Right ventricle myocardium inferior (tissue), 1 donor: ENCODE measurements at regions not wholly inside any gene's neighbourhood (a gene's known extent, or its start where the extent isn't known, plus 50 kb on each side); places are given as distances from the start of the nearest gene placed in this dataset.

ENCODE experiments used
- ATAC-seq: fragments of 200-7000 bp; cut with Tn5 transposase; one replicate; pipeline ENCODE4 v1.9.1; 2020; ENCODE audit warnings: mild to moderate bottlenecking, moderate library complexity
- DNase-seq: peaks from one replicate; pipeline ENCODE4 v3.0.0; 2021; ENCODE audit errors: missing footprints
- intact Hi-C: fragments of 100-400 bp; cut with DNase I; formaldehyde crosslinking; loops from one replicate; pipeline ENCODE4 v1.11.0; 2022
- donor health status: DM: no; HTN: yes; CAD: no; lungs with severe emphysema.

- intact Hi-C loops, result no loop called here
- no peak for DNase-seq
- ATAC-seq, result peak; percentile 58
Measured at GRCh38 chr6:117206522-117206921, 58.8 kb upstream of the VGLL2 start.

DNA sequence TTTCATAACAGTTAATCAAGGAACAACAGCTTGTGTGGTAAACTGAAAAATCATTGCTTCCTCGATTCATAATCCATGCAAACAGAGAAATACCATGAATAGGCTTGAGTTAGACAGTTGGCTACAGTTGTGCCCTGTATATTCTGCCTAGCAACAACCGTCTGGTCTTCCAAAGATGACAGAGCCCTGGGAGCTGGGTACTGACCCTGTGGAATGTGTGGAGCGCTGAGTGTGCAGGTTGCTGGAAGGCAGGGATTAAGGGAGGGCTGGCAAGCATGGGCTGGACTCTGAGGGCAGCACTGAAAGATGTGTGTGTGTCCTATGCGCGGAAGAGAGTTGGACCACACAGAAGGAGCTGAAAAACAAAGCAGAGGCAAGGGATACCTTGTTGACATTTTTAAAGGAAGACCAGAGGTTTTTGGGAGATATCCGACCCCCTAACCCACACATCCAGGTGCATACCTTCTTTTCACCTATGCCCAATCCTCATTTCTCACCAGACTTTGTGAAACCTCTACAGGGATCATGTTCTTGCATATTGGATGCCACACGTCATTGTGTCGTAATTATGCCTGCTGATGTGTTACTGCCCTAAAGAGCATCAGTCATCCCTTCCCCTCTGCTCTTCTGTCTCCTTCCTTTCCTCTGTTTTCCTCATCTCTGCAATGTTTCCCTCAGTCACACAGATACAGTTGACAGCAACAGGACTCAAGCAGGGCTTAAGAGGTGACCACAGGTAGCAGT is 58.2 kb upstream of the VGLL2 start:
- ATAC-seq, result peak; percentile 94
- intact Hi-C loops, result no loop called here
- no peak for DNase-seq

- no peak for DNase-seq
- intact Hi-C loops, result no loop called here
Measured at GRCh38 chr6:117210279-117210678, 55.1 kb upstream of the VGLL2 start.

DNA sequence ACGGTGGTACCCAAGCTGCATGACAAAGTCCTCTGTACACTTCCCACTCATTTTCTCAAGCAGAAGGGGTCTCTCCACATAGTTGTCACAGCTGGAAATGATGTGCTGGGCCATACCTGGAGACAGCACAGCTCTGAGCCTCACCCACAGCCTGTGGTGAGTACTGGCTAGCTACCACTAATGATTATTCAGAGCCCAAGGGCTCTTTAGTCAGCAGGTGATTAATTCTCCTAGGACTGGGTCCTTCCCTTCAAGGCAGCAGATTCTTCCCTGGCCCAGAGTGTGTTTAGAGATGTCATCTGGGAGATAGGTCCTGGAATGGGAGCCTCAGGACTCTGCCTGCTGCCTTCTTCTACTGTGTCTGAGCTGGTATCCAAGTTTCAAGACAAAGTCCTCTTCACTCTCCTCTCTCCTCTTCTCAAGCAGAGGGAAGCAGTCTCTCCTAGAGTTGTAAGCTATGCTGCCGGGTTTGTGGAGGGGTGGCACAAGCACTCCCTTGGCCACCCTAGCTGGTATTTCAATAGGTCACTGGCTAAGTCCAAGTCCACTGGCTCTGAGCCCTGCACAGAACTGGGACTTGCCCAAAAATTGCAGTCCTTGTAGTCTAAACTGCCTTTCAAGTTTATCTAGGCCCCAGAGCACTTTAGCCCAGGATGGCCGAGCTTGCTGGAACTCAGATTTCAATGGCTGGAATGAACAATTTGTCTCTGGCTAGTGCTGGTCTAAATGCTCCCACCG is 49.8 kb upstream of the VGLL2 start:
- DNase-seq (no peak), ATAC-seq (peak; percentile 39)
- intact Hi-C loops, result no loop called here

More at GRCh38 chr6:117210279-117210678, 55.1 kb upstream of the VGLL2 start:
- ATAC-seq, result no peak
